NCI-H345 (cell line): ENCODE measurements at regions not wholly inside any gene's neighbourhood (a gene's known extent, or its start where the extent isn't known, plus 50 kb on each side); places are given as distances from the start of the nearest gene placed in this dataset.

ENCODE experiments used
- DNase-seq: peaks from one replicate; lab custom pipeline; 2025; lab: John Stamatoyannopoulos, UW

DNA sequence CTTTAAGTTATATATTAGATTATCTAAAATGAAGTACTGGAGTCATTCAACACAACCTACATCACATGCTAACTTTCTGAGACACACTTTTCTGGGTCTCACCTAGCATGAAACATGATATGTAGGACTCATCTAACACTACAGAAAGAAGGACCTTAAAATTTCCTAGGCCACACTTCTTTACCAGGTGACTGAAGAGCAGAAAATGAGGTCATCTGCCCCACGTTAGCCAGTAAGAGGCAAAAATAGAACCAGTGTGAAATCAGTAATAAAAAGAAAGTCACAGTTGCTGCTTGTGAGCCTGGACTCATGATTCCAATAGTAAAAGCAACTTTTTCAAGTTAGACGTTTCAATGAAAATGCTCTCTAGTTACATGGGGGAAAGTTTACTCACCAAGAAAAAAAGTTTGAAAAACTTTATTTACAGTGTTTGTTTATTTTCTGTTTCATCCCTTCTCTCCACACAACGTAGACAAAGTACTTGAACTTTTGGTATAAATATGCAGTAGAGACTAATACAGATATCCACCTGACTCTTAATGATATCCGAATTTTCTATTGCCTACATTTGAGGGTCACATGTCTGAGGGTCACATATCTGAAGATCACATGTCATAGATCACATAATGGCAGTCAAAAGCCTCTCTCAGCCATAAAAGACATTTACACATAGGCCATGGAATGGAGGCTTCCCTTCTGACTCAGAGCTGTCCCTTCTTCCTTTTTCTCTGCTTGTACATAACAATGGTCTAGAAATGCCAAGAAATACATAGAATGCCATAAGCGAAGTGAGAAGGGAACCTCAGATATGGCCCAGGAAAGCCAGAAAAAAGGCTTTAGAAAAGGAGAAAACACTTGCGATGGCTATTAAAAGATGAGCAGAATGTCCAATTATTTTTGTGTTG, 362.9 kb downstream of the ZEB2 start:
- DNase-seq, result no peak

DNA sequence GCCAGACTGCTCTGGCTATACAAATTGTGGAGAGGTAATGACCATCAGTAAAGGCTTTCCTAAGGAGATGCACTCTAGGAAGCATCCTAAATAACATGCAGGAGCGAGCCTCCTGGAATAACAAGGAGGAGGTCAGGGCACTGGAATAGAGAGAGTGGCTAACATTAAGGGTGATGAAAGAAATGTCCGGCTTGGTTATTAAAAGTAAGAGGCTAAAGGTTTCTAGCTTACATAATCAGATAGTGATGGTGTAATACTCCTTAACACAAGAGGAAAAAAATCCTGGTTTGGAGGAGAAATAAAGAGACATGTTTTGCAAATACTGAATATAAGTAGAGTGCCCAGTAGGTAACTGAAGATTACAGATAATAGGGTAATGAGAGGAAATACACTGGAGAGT, 365.7 kb downstream of the ZEB2 start:
- no peak for DNase-seq

DNA sequence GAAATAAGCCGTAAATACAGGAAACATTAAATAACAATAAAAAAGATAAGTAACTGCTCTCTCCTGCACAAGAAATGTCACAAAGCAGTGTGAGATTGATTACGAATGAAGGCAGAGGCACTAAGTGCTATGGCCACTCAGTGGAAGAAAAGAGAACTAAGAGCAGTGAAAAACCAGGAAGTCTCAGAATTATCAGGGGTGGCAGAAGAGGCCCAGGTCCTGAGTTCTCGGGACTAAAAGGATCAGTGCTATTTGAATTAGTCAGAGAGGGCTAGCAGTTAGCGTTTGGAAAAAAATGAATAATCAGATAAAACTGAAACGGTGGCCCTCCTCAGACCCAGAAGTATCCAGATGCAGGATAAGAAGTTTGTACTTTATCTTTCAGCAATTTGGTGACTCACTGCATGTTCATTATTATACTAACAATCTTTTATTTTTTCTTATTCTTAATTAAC, 367.1 kb downstream of the ZEB2 start:
- no peak for DNase-seq

DNA sequence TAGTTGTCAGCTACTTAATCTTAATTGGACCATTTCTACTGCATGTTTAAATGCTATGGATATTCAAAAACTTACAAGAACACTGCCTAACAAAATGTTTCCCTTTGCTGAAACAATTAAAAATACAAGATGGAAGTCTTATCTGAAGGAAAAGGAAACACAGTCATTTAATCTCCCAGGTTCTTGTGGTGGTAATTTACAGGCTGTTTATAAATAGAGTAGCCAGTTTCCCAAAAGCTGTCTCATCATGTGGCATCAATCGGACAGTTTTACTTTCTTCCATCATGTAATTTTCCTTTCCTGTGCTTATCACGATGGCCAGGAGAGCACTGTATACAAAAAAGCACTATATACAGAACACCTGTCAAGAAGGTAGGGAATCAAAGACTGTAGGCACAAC, 368.1 kb downstream of the ZEB2 start:
- DNase-seq, result no peak

DNA sequence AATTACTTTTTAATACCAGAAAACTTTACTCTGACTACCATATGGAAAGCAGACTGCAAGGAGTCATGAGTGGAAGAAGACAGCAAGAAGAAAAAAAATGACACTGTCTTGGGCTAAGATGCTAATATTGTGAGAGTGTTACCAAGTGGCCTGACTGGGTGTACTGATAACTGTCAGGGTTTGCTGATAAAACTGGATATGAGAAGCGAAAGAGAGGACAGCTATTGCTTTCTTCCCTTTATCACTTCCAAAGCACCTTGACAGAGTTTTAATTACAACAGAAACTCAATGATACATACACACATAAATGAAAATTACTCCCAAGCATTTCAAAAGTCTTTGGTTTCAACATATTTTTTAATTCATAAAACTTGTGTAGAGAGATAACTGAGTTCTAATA, 368.5 kb downstream of the ZEB2 start:
- no peak for DNase-seq

DNA sequence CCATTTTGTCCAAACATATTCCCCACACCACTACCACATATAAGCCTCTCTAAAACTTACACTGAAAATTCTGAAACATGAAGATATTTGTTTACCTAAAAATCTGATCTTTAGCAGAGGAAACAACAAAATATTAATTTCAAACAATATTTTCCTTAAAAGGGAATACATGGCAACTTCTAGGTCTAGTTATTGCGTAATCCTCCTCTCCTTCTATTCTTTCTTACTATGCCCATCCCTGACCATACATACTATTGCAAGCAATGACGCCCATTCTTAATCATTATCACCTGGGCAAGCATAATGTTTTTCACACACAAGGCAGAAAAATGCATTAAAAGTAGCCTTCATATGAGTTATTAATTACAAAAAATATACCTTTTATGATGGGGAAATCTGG, 372.6 kb downstream of the ZEB2 start:
- DNase-seq, result no peak

DNA sequence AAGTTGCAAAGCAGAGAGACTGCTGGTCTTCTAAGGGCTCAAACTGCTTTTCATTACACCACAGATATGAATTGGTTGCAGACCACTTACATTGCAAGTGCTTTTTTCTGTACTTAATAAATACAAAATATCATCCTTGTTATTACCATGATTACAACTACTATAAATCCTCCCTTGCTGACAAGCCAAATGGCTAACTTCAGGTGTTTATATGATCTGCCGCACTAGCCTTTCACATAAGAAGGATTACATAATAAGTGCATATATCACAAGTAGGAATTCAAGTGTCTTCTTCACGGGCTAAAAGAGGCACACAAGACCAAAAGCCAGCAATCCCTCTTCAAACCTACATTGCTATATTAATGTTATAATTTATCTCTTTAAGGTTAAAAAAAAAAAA, 373.0 kb downstream of the ZEB2 start:
- DNase-seq, result no peak

DNA sequence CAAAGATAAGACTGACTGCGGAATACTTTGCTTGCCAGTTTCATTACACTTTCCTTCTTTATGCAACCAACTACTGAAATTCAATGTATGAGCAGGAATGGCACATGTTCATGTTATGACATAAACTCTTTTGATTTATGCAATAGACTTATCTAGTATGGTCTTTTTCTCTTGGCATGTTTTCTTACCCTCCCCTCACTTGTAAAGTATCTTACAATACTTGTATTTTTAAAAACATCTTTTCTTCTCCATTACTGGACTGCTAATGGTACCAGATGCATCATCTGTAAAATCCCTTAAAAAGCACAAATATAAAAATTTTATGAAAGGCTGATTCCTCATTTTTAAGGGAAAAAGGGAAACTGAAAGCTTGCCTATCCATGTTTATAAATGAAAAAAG, 373.8 kb downstream of the ZEB2 start:
- DNase-seq, result no peak

DNA sequence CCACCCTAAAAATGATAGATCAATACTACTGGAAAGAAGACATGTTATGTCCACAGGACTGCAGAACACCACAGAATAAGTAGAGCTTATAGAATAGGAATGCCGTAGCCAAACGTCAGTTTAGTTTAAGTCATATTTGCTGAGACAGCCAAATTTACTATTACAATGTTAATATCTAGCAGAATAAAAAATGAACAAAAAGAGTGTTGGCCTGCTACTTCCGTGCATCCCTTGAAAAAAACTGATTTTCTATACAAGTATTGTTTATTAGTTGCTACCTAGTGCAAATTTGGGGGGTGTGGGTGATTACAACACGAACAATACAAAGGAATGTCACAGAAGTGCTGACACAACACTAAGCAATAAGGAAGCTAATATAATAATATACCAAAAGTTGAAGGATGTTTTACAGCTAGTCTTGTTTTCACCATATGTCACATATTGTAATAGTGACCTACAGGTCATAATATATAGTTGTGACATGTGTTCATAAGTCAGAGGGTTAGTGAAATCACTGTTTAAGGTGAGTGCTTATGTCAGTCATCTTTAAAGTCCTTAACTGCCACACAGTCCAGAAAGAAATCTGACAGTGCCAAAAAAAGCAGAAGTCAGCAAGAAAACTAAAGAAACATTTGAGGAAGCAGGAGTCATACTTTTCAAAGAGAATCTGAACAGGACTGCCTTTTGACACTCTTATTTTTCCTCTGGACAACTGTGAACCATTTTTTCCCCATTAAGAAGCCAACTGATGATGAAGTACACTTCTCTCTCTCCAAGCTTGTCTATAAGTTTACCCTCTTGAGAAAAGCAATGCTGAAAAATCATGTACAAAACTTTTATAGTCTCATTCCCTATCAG, 376.4 kb downstream of the ZEB2 start:
- no peak for DNase-seq

DNA sequence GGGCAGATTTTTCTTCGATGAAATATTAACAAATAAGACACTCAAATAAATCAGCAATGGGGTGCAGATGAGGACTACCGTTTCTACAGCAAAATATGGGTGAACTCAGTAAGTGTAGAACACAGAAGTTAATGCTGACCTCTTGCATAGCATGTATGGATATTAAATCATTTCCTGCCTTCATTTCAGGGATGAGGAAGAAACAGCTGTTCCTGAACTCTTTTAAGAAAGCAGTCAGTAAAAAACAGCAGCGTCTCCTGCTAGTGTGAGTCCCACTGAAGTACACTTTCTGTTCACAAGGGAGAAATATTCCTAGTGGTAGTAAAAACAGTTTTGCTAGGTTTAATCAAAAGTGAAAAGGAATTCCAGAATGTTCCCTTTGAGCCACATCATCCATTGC, 379.0 kb downstream of the ZEB2 start:
- DNase-seq, result no peak

- DNase-seq, result no peak
Measured at GRCh38 chr2:144137705-144138428, 382.1 kb downstream of the ZEB2 start.

DNA sequence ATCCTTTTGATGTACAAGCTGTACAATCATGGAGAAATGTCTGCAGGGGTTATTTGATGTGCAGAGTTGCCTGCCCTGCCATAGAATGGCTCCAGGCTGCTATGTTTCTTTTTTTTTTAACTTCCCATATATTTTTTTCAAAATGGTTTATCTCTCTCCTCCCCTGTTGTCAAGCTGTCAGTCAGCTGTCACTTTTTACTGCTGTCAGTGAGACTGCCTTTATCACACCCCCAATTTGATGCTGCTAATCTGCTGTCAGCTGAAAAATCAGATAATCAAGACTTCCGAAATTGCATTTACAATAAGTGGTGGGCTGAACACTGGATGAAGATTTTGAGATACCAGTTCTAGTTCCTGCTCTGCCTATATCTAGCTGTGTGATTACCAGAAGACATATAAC, 382.6 kb downstream of the ZEB2 start:
- DNase-seq, result no peak

DNA sequence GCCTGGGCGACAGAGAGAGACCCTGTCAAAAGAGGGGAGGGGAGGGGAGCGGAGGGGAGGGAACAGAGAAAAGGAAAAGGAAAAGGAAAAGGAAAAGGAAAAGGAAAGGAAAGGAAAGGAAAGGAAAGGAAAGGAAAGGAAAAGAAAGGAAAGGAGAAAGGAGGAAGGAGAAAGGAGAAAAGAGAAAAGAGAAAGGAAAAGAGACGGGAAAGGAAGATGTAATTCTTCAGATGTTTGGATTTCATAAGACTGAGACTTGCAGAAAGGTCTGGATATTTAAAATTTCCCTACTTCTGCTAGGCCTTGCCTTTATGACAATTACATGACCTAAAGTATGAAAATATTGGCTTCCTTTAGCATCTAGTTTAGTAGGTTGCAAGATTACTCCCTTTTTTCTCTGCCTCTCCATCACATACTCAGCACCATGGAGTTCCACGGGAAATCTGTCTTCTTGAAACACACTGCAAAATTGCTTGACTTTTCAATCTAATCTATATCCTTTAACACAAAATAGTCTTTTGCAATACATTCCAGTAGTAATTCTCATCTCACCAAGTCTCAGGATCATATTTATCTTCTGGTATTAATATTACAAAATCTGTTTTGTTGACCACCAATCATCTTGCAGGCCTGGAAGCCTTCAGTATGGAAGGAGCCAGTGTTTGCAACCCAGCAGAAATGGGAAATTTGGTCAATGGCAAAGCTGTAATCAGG, 383.5 kb downstream of the ZEB2 start:
- DNase-seq, result no peak

GRCh38 chr2:144133936-144134665, 385.8 kb downstream of the ZEB2 start:
- DNase-seq, result no peak

GRCh38 chr2:144132357-144132756, 387.6 kb downstream of the ZEB2 start:
- DNase-seq, result no peak

- DNase-seq, result no peak
Measured at GRCh38 chr2:144131042-144131441, 388.9 kb downstream of the ZEB2 start.

DNA sequence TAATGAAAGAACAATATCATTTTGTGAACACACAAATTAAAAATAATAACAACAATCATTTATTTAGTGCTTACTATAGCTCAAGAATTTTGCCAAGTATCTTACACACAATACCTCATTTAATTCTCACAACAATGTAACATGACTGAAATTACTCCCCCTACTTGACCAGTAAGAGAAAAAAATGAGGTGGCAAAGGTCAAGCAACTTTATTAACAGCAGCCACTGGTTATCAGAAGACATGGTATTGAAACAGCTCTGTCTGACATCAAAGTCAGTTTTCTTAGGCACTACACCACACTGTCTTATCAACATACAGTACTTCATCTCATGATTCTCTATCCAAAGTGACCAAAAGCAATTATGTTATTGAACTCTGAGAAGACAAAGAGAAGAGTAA, 389.4 kb downstream of the ZEB2 start:
- DNase-seq, result no peak

- DNase-seq, result no peak
Measured at GRCh38 chr2:144128130-144128746, 391.7 kb downstream of the ZEB2 start.

GRCh38 chr2:144127693-144128092, 392.2 kb downstream of the ZEB2 start:
- no peak for DNase-seq

DNA sequence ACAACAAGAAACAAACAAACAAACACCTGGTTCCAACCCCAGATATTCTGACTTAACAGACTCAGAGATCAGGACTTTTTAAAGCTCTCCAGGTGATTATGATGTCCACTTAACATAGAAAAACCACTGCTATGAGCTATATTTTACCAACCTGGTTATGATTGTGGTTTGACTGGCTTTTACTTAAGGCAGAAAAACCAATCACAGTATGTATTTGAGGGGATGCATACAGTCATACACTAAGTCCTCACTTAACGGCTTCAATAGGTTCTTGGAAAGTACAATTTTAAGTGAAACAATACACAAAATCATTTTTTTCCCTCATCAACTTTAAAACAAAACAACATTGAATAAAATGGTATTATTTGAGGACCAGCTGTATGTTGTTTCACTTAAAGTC, 393.6 kb downstream of the ZEB2 start:
- no peak for DNase-seq

GRCh38 chr2:144125751-144126150, 394.2 kb downstream of the ZEB2 start:
- DNase-seq, result no peak
